ENCODE measurements at regions not wholly inside any gene's neighbourhood (a gene's known extent, or its start where the extent isn't known, plus 50 kb on each side); places are given as distances from the start of the nearest gene placed in this dataset.

DNA sequence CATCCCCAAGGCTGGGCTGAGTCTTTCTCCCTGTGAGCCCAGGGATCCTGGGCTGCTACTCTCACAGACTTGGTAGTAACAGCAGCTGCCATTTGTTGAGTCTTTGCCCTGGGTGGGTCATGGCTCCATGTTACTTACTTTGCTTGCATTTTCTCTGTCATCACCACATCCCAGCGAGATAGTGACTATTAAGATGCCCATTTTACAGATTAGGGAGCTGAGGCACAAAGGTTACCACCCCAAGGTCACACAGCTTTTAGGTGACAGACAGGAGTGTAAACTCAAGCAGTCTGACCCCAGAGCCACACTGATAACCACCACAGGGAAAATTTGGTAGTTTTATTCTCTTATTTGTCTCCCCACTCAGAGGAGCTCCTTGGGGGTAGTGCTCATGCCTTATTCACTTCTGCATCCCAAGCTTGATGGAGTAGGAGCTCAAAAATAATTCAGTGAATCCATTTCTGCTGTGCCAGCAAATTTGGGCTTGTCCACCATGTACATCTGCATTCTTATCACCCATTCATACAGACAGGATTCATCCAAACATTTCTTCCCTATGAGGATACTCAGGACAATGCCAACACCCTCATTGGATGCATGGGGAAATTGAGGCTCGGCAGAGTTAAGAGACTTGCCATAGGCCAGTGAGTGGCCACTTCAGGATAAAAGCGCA, 263.2 kb downstream of the CBLN1 start:
- TF ChIP-seq POLR2A (IDR thresholded peaks at IDR 0.05), result no peak
- TF ChIP-seq, protein P1, sequence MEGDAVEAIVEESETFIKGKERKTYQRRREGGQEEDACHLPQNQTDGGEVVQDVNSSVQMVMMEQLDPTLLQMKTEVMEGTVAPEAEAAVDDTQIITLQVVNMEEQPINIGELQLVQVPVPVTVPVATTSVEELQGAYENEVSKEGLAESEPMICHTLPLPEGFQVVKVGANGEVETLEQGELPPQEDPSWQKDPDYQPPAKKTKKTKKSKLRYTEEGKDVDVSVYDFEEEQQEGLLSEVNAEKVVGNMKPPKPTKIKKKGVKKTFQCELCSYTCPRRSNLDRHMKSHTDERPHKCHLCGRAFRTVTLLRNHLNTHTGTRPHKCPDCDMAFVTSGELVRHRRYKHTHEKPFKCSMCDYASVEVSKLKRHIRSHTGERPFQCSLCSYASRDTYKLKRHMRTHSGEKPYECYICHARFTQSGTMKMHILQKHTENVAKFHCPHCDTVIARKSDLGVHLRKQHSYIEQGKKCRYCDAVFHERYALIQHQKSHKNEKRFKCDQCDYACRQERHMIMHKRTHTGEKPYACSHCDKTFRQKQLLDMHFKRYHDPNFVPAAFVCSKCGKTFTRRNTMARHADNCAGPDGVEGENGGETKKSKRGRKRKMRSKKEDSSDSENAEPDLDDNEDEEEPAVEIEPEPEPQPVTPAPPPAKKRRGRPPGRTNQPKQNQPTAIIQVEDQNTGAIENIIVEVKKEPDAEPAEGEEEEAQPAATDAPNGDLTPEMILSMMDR (IDR thresholded peaks at IDR 0.05), result no peak
